ENCODE measurements at regions not wholly inside any gene's neighbourhood (a gene's known extent, or its start where the extent isn't known, plus 50 kb on each side); places are given as distances from the start of the nearest gene placed in this dataset.

GRCh38 chr6:14974792-14975470, 270.9 kb upstream of the JARID2 start:
- ChIA-PET RAD21 (ENCODE audit: low non-redundant PET in 1 of 2, low total read pairs in 2 of 2, uncharacterized antibody in 2 of 2, unreplicated experiment in 2 of 2) (no interaction called here), POLR2A (no interaction called here), CTCF (no interaction called here)
- intact Hi-C loops (cut with micrococcal nuclease) = no loop called here
- no peak for TF ChIP-seq SP1 (IDR thresholded peaks at IDR 0.05; ENCODE audit: low read depth)
- no peak for TF ChIP-seq YY1 (IDR thresholded peaks at IDR 0.05; ENCODE audit: extremely low read depth, insufficient replicate concordance, low read depth, low read length)
- no peak for TF ChIP-seq EGR1 (IDR thresholded peaks at IDR 0.05; ENCODE audit: low read depth)
- no peak for TF ChIP-seq RAD21 (IDR thresholded peaks at IDR 0.05; ENCODE audit: low read depth)
- TF ChIP-seq EZH2phosphoT487 (IDR thresholded peaks at IDR 0.05; ENCODE audit: borderline replicate concordance) = no peak
- TF ChIP-seq ZFX (IDR thresholded peaks at IDR 0.05) = no peak
- TF ChIP-seq ELF1 (IDR thresholded peaks at IDR 0.05; ENCODE audit: borderline replicate concordance, low read depth) = no peak
- TF ChIP-seq, protein P1, sequence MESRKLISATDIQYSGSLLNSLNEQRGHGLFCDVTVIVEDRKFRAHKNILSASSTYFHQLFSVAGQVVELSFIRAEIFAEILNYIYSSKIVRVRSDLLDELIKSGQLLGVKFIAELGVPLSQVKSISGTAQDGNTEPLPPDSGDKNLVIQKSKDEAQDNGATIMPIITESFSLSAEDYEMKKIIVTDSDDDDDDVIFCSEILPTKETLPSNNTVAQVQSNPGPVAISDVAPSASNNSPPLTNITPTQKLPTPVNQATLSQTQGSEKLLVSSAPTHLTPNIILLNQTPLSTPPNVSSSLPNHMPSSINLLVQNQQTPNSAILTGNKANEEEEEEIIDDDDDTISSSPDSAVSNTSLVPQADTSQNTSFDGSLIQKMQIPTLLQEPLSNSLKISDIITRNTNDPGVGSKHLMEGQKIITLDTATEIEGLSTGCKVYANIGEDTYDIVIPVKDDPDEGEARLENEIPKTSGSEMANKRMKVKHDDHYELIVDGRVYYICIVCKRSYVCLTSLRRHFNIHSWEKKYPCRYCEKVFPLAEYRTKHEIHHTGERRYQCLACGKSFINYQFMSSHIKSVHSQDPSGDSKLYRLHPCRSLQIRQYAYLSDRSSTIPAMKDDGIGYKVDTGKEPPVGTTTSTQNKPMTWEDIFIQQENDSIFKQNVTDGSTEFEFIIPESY (IDR thresholded peaks at IDR 0.05; ENCODE audit: extremely low read depth, insufficient replicate concordance, low read length) = no peak
- no peak for TF ChIP-seq CBX3 (IDR thresholded peaks at IDR 0.05; ENCODE audit: low read depth)
- TF ChIP-seq SIN3A (IDR thresholded peaks at IDR 0.05; ENCODE audit: low read depth) = no peak
- TF ChIP-seq POLR2A (IDR thresholded peaks at IDR 0.05; ENCODE audit: borderline replicate concordance, extremely low read depth, insufficient read depth, insufficient read length) = no peak
- TF ChIP-seq CEBPB (IDR thresholded peaks at IDR 0.05; ENCODE audit: low read depth) = no peak
- TF ChIP-seq ZNF274 (IDR thresholded peaks at IDR 0.05; ENCODE audit: low read depth, low read length) = no peak
- no peak for TF ChIP-seq SRF (IDR thresholded peaks at IDR 0.05; ENCODE audit: low read depth)
- no peak for TF ChIP-seq MAX (IDR thresholded peaks at IDR 0.05)
- TF ChIP-seq TCF7L2 (IDR thresholded peaks at IDR 0.05; ENCODE audit: borderline replicate concordance, extremely low read depth, insufficient read depth, insufficient read length) = no peak
- no peak for TF ChIP-seq FOSL1 (IDR thresholded peaks at IDR 0.05; ENCODE audit: low read depth)
- no peak for TF ChIP-seq JUND (IDR thresholded peaks at IDR 0.05)
- TF ChIP-seq, protein P2, sequence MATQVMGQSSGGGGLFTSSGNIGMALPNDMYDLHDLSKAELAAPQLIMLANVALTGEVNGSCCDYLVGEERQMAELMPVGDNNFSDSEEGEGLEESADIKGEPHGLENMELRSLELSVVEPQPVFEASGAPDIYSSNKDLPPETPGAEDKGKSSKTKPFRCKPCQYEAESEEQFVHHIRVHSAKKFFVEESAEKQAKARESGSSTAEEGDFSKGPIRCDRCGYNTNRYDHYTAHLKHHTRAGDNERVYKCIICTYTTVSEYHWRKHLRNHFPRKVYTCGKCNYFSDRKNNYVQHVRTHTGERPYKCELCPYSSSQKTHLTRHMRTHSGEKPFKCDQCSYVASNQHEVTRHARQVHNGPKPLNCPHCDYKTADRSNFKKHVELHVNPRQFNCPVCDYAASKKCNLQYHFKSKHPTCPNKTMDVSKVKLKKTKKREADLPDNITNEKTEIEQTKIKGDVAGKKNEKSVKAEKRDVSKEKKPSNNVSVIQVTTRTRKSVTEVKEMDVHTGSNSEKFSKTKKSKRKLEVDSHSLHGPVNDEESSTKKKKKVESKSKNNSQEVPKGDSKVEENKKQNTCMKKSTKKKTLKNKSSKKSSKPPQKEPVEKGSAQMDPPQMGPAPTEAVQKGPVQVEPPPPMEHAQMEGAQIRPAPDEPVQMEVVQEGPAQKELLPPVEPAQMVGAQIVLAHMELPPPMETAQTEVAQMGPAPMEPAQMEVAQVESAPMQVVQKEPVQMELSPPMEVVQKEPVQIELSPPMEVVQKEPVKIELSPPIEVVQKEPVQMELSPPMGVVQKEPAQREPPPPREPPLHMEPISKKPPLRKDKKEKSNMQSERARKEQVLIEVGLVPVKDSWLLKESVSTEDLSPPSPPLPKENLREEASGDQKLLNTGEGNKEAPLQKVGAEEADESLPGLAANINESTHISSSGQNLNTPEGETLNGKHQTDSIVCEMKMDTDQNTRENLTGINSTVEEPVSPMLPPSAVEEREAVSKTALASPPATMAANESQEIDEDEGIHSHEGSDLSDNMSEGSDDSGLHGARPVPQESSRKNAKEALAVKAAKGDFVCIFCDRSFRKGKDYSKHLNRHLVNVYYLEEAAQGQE (IDR thresholded peaks at IDR 0.05; ENCODE audit: low read depth) = no peak
- TF ChIP-seq, protein P3, sequence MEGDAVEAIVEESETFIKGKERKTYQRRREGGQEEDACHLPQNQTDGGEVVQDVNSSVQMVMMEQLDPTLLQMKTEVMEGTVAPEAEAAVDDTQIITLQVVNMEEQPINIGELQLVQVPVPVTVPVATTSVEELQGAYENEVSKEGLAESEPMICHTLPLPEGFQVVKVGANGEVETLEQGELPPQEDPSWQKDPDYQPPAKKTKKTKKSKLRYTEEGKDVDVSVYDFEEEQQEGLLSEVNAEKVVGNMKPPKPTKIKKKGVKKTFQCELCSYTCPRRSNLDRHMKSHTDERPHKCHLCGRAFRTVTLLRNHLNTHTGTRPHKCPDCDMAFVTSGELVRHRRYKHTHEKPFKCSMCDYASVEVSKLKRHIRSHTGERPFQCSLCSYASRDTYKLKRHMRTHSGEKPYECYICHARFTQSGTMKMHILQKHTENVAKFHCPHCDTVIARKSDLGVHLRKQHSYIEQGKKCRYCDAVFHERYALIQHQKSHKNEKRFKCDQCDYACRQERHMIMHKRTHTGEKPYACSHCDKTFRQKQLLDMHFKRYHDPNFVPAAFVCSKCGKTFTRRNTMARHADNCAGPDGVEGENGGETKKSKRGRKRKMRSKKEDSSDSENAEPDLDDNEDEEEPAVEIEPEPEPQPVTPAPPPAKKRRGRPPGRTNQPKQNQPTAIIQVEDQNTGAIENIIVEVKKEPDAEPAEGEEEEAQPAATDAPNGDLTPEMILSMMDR (IDR thresholded peaks at IDR 0.05 in 2 of 3, conservative IDR thresholded peaks at IDR 0.05 in 1 of 3; ENCODE audit: borderline replicate concordance in 1 of 3, insufficient read depth in 1 of 3, low read depth in 2 of 3, low read length in 2 of 3) = no peak
- BruUV-seq (replicated peaks) = no TSS peak
- ATAC-seq (no peak), DNase-seq (ENCODE audit: low read depth, low spot score) (no peak)
- Histone ChIP-seq H4K20me1 (ENCODE audit: insufficient read depth) (no peaks in the 10 kb centered on the region), H3K36me3 (ENCODE audit: control insufficient read depth in 1 of 2, insufficient read depth in 2 of 2, low read length in 2 of 2) (no peaks in the 10 kb centered on the region), H3K4me3 (replicated peaks in 1 of 2; ENCODE audit: low read depth in 1 of 2, low read length in 2 of 2) (no peak overlapping the region), H3K9me2 (ENCODE audit: insufficient read depth) (no peaks in the 10 kb centered on the region), H2AFZ (ENCODE audit: low read depth, low read length, poor library complexity, severe bottlenecking) (no peak overlapping the region), H3K27me3 (ENCODE audit: insufficient read depth, low read length) (no peaks in the 10 kb centered on the region), H3K4me1 (ENCODE audit: control insufficient read depth in 1 of 2, insufficient read depth in 2 of 2, low read length in 2 of 2) (no peaks in the 10 kb centered on the region), H3K9ac (ENCODE audit: low read length) (no peak overlapping the region), H3K79me2 (ENCODE audit: insufficient read depth, low read length) (no peaks in the 10 kb centered on the region), H3K27ac (ENCODE audit: low read depth, low read length) (no peak overlapping the region), H3K9me3 (ENCODE audit: control insufficient read depth in 1 of 2, insufficient read depth in 1 of 2, low read depth in 1 of 2, low read length in 2 of 2) (no peaks in the 10 kb centered on the region), H3K4me2 (ENCODE audit: low read length) (no peak overlapping the region)

All from HCT116 (cell line).